ENCODE measurements at regions not wholly inside any gene's neighbourhood (a gene's known extent, or its start where the extent isn't known, plus 50 kb on each side); places are given as distances from the start of the nearest gene placed in this dataset.
A peak's percentile ranks its signal among the peaks of the same experiment; 100 is the strongest.

DNA sequence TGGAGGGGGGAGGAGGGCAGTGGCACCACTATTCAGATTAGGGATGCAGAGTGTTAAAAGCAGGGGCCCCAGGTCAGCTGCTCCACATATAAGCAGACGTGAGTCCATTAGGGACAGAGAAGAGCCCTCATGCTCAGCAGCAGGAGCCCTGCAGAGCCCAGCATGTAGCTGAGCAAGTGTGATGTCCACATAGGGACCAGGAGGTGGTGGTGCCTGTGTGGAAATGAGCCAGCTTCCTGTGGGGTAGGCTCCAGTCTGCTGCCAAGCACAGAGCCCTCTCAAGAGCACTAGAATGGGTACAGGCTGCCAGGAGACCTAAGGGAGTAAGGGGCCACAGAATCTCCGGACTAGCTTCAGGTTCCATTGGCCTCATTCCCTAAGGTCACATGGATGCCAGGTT, 57.9 kb upstream of the MLN start:
- Histone ChIP-seq H4K20me1 (ENCODE audit: insufficient read depth, low read length) (peaks cover 30% of the 10 kb centered on the region), H3K36me3 (ENCODE audit: insufficient read depth, low read length) (no peaks in the 10 kb centered on the region), H3K79me2 (ENCODE audit: insufficient read depth, low read length) (no peaks in the 10 kb centered on the region), H3K9me3 (ENCODE audit: insufficient read depth, low read length, severe bottlenecking) (no peaks in the 10 kb centered on the region), H3K27me3 (ENCODE audit: insufficient read depth, low read length, poor library complexity) (peaks cover 40% of the 10 kb centered on the region), H3K4me1 (ENCODE audit: insufficient read depth, low read length) (no peaks in the 10 kb centered on the region), H3K4me3 (ENCODE audit: low read depth in 1 of 2, low read length in 2 of 2) (no peak overlapping the region), H3K4me2 (ENCODE audit: insufficient read depth, low read length) (no peak overlapping the region), H3K9ac (ENCODE audit: low read depth, low read length) (no peak overlapping the region), H2AFZ (ENCODE audit: low read depth, low read length) (no peak overlapping the region), H3K27ac (ENCODE audit: low read length) (no peak overlapping the region)
- no peak for TF ChIP-seq EZH2 (IDR thresholded peaks at IDR 0.05; ENCODE audit: borderline replicate concordance, low read depth, low read length, severe bottlenecking)
- TF ChIP-seq CTCF (IDR thresholded peaks at IDR 0.05; ENCODE audit: borderline replicate concordance, extremely low read depth, low read length, poor library complexity, severe bottlenecking) = no peak
- ATAC-seq (ENCODE audit: insufficient read depth, low read depth) (no peak), DNase-seq (no peak)

DNA sequence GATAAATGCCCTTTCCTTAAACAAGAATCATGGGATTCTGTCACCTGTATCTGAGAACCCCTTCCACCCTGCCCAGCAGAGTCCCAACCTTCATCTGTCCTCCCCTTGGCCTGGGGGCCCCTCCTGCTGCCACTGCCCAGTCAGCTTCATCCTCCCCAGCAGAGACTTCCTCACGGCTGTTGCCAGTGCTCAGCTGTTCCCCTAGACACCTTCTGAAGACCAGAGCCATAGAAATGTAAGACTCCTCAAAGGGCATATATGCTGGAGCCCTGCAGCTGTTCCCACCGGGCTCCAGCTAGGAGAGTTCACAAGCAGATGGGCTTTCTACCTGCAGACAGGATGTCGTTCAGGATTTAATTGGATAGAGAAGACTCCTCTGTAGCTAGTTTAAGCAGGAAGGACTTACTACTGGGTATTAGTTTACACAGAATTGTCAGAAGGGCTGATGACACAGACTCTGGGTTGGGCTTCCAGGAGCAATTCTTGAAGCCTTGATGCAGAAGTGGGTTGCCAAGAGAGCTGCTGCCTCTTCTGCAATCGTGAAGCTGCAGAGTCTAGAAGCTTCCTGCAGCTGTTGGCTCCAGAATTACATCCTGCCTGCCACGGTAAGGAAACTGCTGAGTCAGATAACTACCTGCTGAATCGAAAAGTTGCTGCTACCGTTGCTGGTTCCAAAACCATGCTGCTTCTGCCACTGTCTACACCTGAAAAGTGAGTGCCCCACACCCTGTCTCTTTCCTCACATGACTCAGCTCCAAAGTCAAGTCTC, 57.1 kb upstream of the MLN start:
- no peak overlapping the region for H3K4me3 ChIP-seq (ENCODE audit: low read depth in 1 of 2, low read length in 2 of 2)
- no peak overlapping the region for H3K27ac ChIP-seq (ENCODE audit: low read length)
- TF ChIP-seq CTCF (IDR thresholded peaks at IDR 0.05; ENCODE audit: borderline replicate concordance, extremely low read depth, low read length, poor library complexity, severe bottlenecking) = no peak
- TF ChIP-seq EZH2 (IDR thresholded peaks at IDR 0.05; ENCODE audit: borderline replicate concordance, low read depth, low read length, severe bottlenecking) = no peak
- DNase-seq (peak; percentile 10), ATAC-seq (ENCODE audit: insufficient read depth, low read depth) (no peak)
- H3K9me3 ChIP-seq (ENCODE audit: insufficient read depth, low read length, severe bottlenecking) = no peaks in the 10 kb centered on the region
- peaks cover 38% of the 10 kb centered on the region for H4K20me1 ChIP-seq (ENCODE audit: insufficient read depth, low read length)
- no peaks in the 10 kb centered on the region for H3K79me2 ChIP-seq (ENCODE audit: insufficient read depth, low read length)
- peaks cover 43% of the 10 kb centered on the region for H3K27me3 ChIP-seq (ENCODE audit: insufficient read depth, low read length, poor library complexity)
- no peaks in the 10 kb centered on the region for H3K4me1 ChIP-seq (ENCODE audit: insufficient read depth, low read length)
- H3K4me2 ChIP-seq (ENCODE audit: insufficient read depth, low read length) = no peak overlapping the region
- no peak overlapping the region for H3K9ac ChIP-seq (ENCODE audit: low read depth, low read length)
- no peaks in the 10 kb centered on the region for H3K36me3 ChIP-seq (ENCODE audit: insufficient read depth, low read length)
- no peak overlapping the region for H2AFZ ChIP-seq (ENCODE audit: low read depth, low read length)

- TF ChIP-seq EZH2 (IDR thresholded peaks at IDR 0.05; ENCODE audit: borderline replicate concordance, low read depth, low read length, severe bottlenecking) (no peak), CTCF (IDR thresholded peaks at IDR 0.05; ENCODE audit: borderline replicate concordance, extremely low read depth, low read length, poor library complexity, severe bottlenecking) (no peak)
- Histone ChIP-seq H3K9ac (ENCODE audit: low read depth, low read length) (no peak overlapping the region), H3K9me3 (ENCODE audit: insufficient read depth, low read length, severe bottlenecking) (no peaks in the 10 kb centered on the region), H3K36me3 (ENCODE audit: insufficient read depth, low read length) (no peaks in the 10 kb centered on the region), H3K4me1 (ENCODE audit: insufficient read depth, low read length) (no peaks in the 10 kb centered on the region), H3K4me3 (ENCODE audit: low read depth in 1 of 2, low read length in 2 of 2) (no peak overlapping the region), H3K27ac (ENCODE audit: low read length) (no peak overlapping the region), H3K79me2 (ENCODE audit: insufficient read depth, low read length) (no peaks in the 10 kb centered on the region), H3K27me3 (ENCODE audit: insufficient read depth, low read length, poor library complexity) (peaks cover 47% of the 10 kb centered on the region), H4K20me1 (ENCODE audit: insufficient read depth, low read length) (peaks cover 45% of the 10 kb centered on the region), H2AFZ (ENCODE audit: low read depth, low read length) (no peak overlapping the region), H3K4me2 (ENCODE audit: insufficient read depth, low read length) (no peak overlapping the region)
- ATAC-seq (ENCODE audit: insufficient read depth, low read depth) (no peak), DNase-seq (no peak)
These were observed 56.2 kb upstream of the MLN start for GRCh38 chr6:33860006-33860405.

Data from DND-41 (cell line).